ENCODE measurements at regions not wholly inside any gene's neighbourhood (a gene's known extent, or its start where the extent isn't known, plus 50 kb on each side); places are given as distances from the start of the nearest gene placed in this dataset.

DNA sequence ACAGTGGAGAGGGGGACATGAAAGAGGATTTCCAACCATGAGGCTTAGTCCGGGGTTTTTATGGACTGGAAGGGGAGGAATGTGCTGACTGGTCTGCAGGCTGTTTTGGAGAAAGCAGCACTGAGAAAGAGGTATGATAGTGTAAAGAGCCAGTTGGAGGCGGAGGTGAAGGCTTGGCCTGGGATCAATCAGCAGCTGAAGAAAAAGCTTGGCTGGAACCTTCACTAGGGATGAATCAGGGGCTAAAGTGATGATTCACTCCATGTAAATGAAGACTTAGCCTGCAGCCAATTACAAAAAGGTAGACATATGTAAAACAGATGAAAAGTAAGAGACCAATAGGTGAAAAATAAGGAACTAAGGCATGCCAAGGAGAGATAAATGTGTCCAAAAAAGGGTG lies 1382.6 kb downstream of the GATA3 start:
- TF ChIP-seq, protein P1, sequence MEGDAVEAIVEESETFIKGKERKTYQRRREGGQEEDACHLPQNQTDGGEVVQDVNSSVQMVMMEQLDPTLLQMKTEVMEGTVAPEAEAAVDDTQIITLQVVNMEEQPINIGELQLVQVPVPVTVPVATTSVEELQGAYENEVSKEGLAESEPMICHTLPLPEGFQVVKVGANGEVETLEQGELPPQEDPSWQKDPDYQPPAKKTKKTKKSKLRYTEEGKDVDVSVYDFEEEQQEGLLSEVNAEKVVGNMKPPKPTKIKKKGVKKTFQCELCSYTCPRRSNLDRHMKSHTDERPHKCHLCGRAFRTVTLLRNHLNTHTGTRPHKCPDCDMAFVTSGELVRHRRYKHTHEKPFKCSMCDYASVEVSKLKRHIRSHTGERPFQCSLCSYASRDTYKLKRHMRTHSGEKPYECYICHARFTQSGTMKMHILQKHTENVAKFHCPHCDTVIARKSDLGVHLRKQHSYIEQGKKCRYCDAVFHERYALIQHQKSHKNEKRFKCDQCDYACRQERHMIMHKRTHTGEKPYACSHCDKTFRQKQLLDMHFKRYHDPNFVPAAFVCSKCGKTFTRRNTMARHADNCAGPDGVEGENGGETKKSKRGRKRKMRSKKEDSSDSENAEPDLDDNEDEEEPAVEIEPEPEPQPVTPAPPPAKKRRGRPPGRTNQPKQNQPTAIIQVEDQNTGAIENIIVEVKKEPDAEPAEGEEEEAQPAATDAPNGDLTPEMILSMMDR (optimal IDR thresholded peaks at IDR 0.05 in 1 of 3, IDR thresholded peaks at IDR 0.05 in 1 of 3, conservative IDR thresholded peaks at IDR 0.05 in 1 of 3; ENCODE audit: extremely low read depth in 1 of 3, insufficient read depth in 2 of 3, low read length in 3 of 3), result no peak
- TF ChIP-seq EZH2 (IDR thresholded peaks at IDR 0.05; ENCODE audit: low read length), result no peak
- Histone ChIP-seq H3K4me1 (ENCODE audit: control insufficient read depth, extremely low read depth, insufficient read depth, low read length) (no peaks in the 10 kb centered on the region), H3K27me3 (ENCODE audit: control insufficient read depth, extremely low read depth, insufficient read depth, low read length) (no peaks in the 10 kb centered on the region), H3K36me3 (ENCODE audit: control insufficient read depth in 2 of 2, extremely low read depth in 1 of 2, insufficient read depth in 2 of 2, low read length in 2 of 2) (no peaks in the 10 kb centered on the region), H3K27ac (ENCODE audit: control insufficient read depth, insufficient read depth, low read length) (no peak overlapping the region), H2AFZ (ENCODE audit: control insufficient read depth, low read length) (no peak overlapping the region), H3K79me2 (ENCODE audit: control insufficient read depth, insufficient read depth, low read length) (no peaks in the 10 kb centered on the region), H4K20me1 (ENCODE audit: control insufficient read depth, extremely low read depth, insufficient read depth, low read length) (no peaks in the 10 kb centered on the region), H3K9me1 (ENCODE audit: control insufficient read depth, extremely low read depth, insufficient read depth, low read length) (no peaks in the 10 kb centered on the region), H3K4me3 (ENCODE audit: control insufficient read depth in 2 of 3, extremely low read depth in 1 of 3, insufficient read depth in 2 of 3, low read depth in 1 of 3, low read length in 3 of 3) (no peak overlapping the region), H3K4me2 (ENCODE audit: control insufficient read depth, extremely low read depth, insufficient read depth, low read depth, low read length) (no peak overlapping the region), H3K9me3 (ENCODE audit: control insufficient read depth, low read depth, low read length) (no peaks in the 10 kb centered on the region), H3K9ac (ENCODE audit: control insufficient read depth, extremely low read depth, insufficient read depth, low read length) (no peak overlapping the region)
- FAIRE-seq (no peak), DNase-seq (ENCODE audit: low read depth, low spot score) (no peak)
- dilution Hi-C loops (cut with MboI; ENCODE audit: extremely low pct_ligation_motif_present, low sequenced_read_pairs), result no loop called here

DNA sequence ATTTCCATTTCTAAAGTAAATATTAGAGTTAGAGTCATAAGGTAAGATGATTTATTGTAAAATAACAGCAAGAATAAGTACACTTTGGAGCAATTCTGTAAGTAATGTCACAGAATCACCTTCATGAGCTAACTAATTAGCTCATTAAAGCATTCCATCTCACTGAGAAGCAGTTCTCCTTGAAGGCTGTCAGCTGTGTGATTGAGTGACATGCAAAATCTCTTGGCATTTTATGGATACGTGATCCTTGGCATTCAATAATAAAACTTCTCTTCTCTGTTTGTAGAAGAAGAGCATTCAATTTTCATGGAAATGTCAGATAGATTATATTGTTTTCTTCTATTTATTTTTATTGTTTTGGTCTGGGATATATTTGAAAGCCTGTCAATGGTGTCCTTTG lies 1389.3 kb downstream of the GATA3 start:
- DNase-seq (ENCODE audit: low read depth, low spot score) (no peak), FAIRE-seq (no peak)
- H3K79me2 ChIP-seq (ENCODE audit: control insufficient read depth, insufficient read depth, low read length), result no peaks in the 10 kb centered on the region
- no peak overlapping the region for H2AFZ ChIP-seq (ENCODE audit: control insufficient read depth, low read length)
- no peak overlapping the region for H3K9ac ChIP-seq (ENCODE audit: control insufficient read depth, extremely low read depth, insufficient read depth, low read length)
- H3K9me3 ChIP-seq (ENCODE audit: control insufficient read depth, low read depth, low read length), result no peaks in the 10 kb centered on the region
- dilution Hi-C loops (cut with MboI; ENCODE audit: extremely low pct_ligation_motif_present, low sequenced_read_pairs), result no loop called here
- H3K27ac ChIP-seq (ENCODE audit: control insufficient read depth, insufficient read depth, low read length), result no peak overlapping the region
- H3K27me3 ChIP-seq (ENCODE audit: control insufficient read depth, extremely low read depth, insufficient read depth, low read length), result no peaks in the 10 kb centered on the region
- no peak overlapping the region for H3K4me3 ChIP-seq (ENCODE audit: control insufficient read depth in 2 of 3, extremely low read depth in 1 of 3, insufficient read depth in 2 of 3, low read depth in 1 of 3, low read length in 3 of 3)
- H3K4me2 ChIP-seq (ENCODE audit: control insufficient read depth, extremely low read depth, insufficient read depth, low read depth, low read length), result no peak overlapping the region
- no peaks in the 10 kb centered on the region for H4K20me1 ChIP-seq (ENCODE audit: control insufficient read depth, extremely low read depth, insufficient read depth, low read length)
- H3K4me1 ChIP-seq (ENCODE audit: control insufficient read depth, extremely low read depth, insufficient read depth, low read length), result no peaks in the 10 kb centered on the region
- no peaks in the 10 kb centered on the region for H3K36me3 ChIP-seq (ENCODE audit: control insufficient read depth in 2 of 2, extremely low read depth in 1 of 2, insufficient read depth in 2 of 2, low read length in 2 of 2)
- H3K9me1 ChIP-seq (ENCODE audit: control insufficient read depth, extremely low read depth, insufficient read depth, low read length), result no peaks in the 10 kb centered on the region
- TF ChIP-seq EZH2 (IDR thresholded peaks at IDR 0.05; ENCODE audit: low read length), result no peak
- TF ChIP-seq, protein P1 (optimal IDR thresholded peaks at IDR 0.05 in 1 of 3, IDR thresholded peaks at IDR 0.05 in 1 of 3, conservative IDR thresholded peaks at IDR 0.05 in 1 of 3; ENCODE audit: extremely low read depth in 1 of 3, insufficient read depth in 2 of 3, low read length in 3 of 3), result no peak
